ENCODE measurements at regions not wholly inside any gene's neighbourhood (a gene's known extent, or its start where the extent isn't known, plus 50 kb on each side); places are given as distances from the start of the nearest gene placed in this dataset.

DNA sequence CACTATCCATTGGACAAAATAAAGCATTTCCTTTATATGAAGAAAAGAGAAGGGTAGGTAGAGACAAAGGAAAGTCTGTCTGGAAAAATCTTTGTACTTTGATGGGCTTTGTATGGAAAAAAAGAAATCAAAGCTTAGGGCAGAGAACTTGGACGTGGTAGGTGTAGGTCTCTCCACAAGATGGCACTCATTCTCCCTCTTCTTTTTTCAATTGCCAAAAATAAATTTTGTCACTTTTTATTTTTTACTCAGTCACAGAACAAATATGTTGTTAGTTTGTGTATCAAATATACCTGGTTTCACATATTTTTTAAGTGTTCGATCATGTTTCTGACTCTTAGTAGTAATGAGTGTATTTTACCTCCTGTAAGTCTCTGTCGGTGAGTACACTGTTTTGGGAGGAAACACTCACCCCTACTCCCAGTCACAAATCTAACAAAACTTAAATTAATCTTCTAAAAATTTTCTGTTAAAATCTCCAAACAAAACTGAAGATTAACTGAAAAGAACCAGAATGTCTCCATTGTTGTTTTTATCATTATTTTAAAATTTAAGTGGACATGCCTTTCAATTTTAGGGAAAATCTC lies 415.8 kb upstream of the GOLIM4 start:
- Histone ChIP-seq H3K18ac (ENCODE audit: low read depth, low read length) (no peak overlapping the region), H2BK5ac (ENCODE audit: low read depth, low read length, poor library complexity, severe bottlenecking) (no peak overlapping the region), H3K4me2 (ENCODE audit: low read depth, low read length) (no peak overlapping the region), H2BK20ac (ENCODE audit: low read depth, low read length) (no peak overlapping the region), H4K5ac (ENCODE audit: low read depth, low read length) (no peak overlapping the region), H3K56ac (ENCODE audit: extremely low read depth, insufficient read depth, low read length) (no peak overlapping the region), H3K79me1 (ENCODE audit: low read depth in 1 of 2, low read length in 2 of 2) (no peaks in the 10 kb centered on the region), H3K9me3 (ENCODE audit: control insufficient read depth, insufficient read depth, low read length) (no peaks in the 10 kb centered on the region), H3K9me1 (ENCODE audit: insufficient read depth, low read length) (no peaks in the 10 kb centered on the region), H3K36me3 (ENCODE audit: control insufficient read depth, insufficient read depth, low read length) (no peaks in the 10 kb centered on the region), H2BK15ac (ENCODE audit: low read depth, low read length) (no peak overlapping the region), H4K8ac (ENCODE audit: low read depth in 2 of 2, low read length in 2 of 2) (no peak overlapping the region), H3K4me3 (ENCODE audit: insufficient read depth, low read depth, low read length) (no peak overlapping the region), H2BK120ac (ENCODE audit: low read depth, low read length) (no peak overlapping the region), H3K14ac (replicated peaks; ENCODE audit: low read depth, low read length) (no peak overlapping the region), H4K91ac (ENCODE audit: insufficient read depth, low read depth, low read length) (no peak overlapping the region), H3K4me1 (ENCODE audit: control insufficient read depth, insufficient read depth, low read length) (no peaks in the 10 kb centered on the region), H2AFZ (replicated peaks; ENCODE audit: low read length, poor library complexity) (no peak overlapping the region), H2AK5ac (ENCODE audit: low read depth, low read length) (no peak overlapping the region), H4K20me1 (ENCODE audit: insufficient read depth, low read length) (no peaks in the 10 kb centered on the region), H3K23ac (ENCODE audit: low read depth, low read length) (no peak overlapping the region), H3K27me3 (ENCODE audit: control insufficient read depth, insufficient read depth, low read length) (no peaks in the 10 kb centered on the region), H3K9ac (ENCODE audit: low read depth, low read length) (no peak overlapping the region), H3K4ac (ENCODE audit: low read depth, low read length) (no peak overlapping the region), H2AK9ac (replicated peaks; ENCODE audit: low read depth, low read length, poor library complexity) (no peak overlapping the region), H3K27ac (ENCODE audit: insufficient read depth, low read length) (no peak overlapping the region)
- ATAC-seq (ENCODE audit: low read depth): peak; percentile 40; the same call in 1 of the 2 replicates
- in situ Hi-C loops (cut with MboI; ENCODE audit: low sequenced_read_pairs) (loop anchor here (5.0 kb wide), 1 partner anchor 336 kb away; no protein-coding TSS in a partner anchor), dilution Hi-C loops (cut with HindIII; ENCODE audit: low sequenced_read_pairs, unreplicated experiment) (no loop called here), intact Hi-C loops (cut with micrococcal nuclease) (loop anchor here (1.0 to 5.0 kb wide), 3 partner anchors 111 to 336 kb away; no protein-coding TSS in a partner anchor)
- peak; percentile 20 for DNase-seq
- no CpG with 5 or more reads among the region's 3 CpGs for WGBS, 2 experiments (ENCODE audit: extremely low coverage in 2 of 2, insufficient read length in 1 of 2)
- no peak for TF ChIP-seq FOS (IDR thresholded peaks at IDR 0.05; ENCODE audit: low read depth, low read length)
- peak; percentile 68 for TF ChIP-seq SMC3 (IDR thresholded peaks at IDR 0.05; ENCODE audit: low read depth, low read length)
- TF ChIP-seq, protein P1, sequence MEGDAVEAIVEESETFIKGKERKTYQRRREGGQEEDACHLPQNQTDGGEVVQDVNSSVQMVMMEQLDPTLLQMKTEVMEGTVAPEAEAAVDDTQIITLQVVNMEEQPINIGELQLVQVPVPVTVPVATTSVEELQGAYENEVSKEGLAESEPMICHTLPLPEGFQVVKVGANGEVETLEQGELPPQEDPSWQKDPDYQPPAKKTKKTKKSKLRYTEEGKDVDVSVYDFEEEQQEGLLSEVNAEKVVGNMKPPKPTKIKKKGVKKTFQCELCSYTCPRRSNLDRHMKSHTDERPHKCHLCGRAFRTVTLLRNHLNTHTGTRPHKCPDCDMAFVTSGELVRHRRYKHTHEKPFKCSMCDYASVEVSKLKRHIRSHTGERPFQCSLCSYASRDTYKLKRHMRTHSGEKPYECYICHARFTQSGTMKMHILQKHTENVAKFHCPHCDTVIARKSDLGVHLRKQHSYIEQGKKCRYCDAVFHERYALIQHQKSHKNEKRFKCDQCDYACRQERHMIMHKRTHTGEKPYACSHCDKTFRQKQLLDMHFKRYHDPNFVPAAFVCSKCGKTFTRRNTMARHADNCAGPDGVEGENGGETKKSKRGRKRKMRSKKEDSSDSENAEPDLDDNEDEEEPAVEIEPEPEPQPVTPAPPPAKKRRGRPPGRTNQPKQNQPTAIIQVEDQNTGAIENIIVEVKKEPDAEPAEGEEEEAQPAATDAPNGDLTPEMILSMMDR (conservative IDR thresholded peaks at IDR 0.05; ENCODE audit: low read depth, low read length): peak; percentile 66
- TF ChIP-seq RAD21 (IDR thresholded peaks at IDR 0.05; ENCODE audit: low read length): peak; percentile 57
- no peak for TF ChIP-seq MAFK (IDR thresholded peaks at IDR 0.05; ENCODE audit: low read depth, low read length)
- no peak for TF ChIP-seq RFX5 (IDR thresholded peaks at IDR 0.05; ENCODE audit: low read depth, low read length)
- ChIA-PET CTCF (interaction anchor here (0.7 to 2.0 kb wide), 5 partner anchors 9 to 346 kb away, joined by 3 to 16 read pairs (median 3); no protein-coding TSS in a partner anchor), POLR2A (ENCODE audit: unreplicated experiment) (no interaction called here)
- BruUV-seq (replicated peaks): no TSS peak
